Mammary epithelial cell (primary cell): ENCODE measurements at regions not wholly inside any gene's neighbourhood (a gene's known extent, or its start where the extent isn't known, plus 50 kb on each side); places are given as distances from the start of the nearest gene placed in this dataset.

Source experiments
- CTCF ChIP-seq, 2 donors: IDR thresholded peaks in 1 of 2; conservative IDR thresholded peaks in 1 of 2; 2 replicates each; pipeline ENCODE4 v1.5.1; 2011 to 2012; ENCODE audit warnings: inconsistent platforms in 2 of 2, low read length in 2 of 2, mild to moderate bottlenecking in 2 of 2, control low read depth in 1 of 2, low read depth in 1 of 2; ENCODE audit not compliant: insufficient read depth in 1 of 2; ENCODE audit errors: extremely low read depth in 1 of 2
- EZH2 ChIP-seq: IDR thresholded peaks from 2 replicates; pipeline ENCODE4 v1.6.1; 2012; ENCODE audit warnings: low read length, inconsistent platforms, borderline replicate concordance

GRCh38 chr7:115070311-115070710 lies 148.4 kb downstream of the MDFIC start:
- TF ChIP-seq CTCF (conservative IDR thresholded peaks at IDR 0.05 in 1 of 2, IDR thresholded peaks at IDR 0.05 in 1 of 2; ENCODE audit: extremely low read depth in 1 of 2, insufficient read depth in 1 of 2, low read depth in 1 of 2, low read length in 2 of 2) (no peak), EZH2 (no peak)
